Inflammatory macrophage (primary cell): ENCODE measurements at regions not wholly inside any gene's neighbourhood (a gene's known extent, or its start where the extent isn't known, plus 50 kb on each side); places are given as distances from the start of the nearest gene placed in this dataset.
"Not testable (repeated sequence)": the region's sequence is repeated elsewhere in the genome, so short reads cannot be mapped to it uniquely, and the experiment has no call there.

Source experiments
- DNase-seq, 2 donors: peaks; one replicate each; pipeline ENCODE4 v3.0.0-alpha.2; 2020 to 2022

- peak; percentile 24 to 72 for DNase-seq
Measured at GRCh38 chr6:56742122-56742791, 99.6 kb upstream of the DST start.

- no peak for DNase-seq
Measured at GRCh38 chr6:56741472-56741871, 98.8 kb upstream of the DST start.

- no peak for DNase-seq
Measured at GRCh38 chr6:56739836-56740815, 97.4 kb upstream of the DST start.

- DNase-seq = no peak
Measured at GRCh38 chr6:56736804-56737203, 94.1 kb upstream of the DST start.

- peak; percentile 41 to 68 for DNase-seq
Measured at GRCh38 chr6:56734335-56734734, 91.6 kb upstream of the DST start.

- DNase-seq = no peak
Measured at GRCh38 chr6:56733211-56733697, 90.6 kb upstream of the DST start.

- DNase-seq = no peak
Measured at GRCh38 chr6:56732517-56732916, 89.8 kb upstream of the DST start.

GRCh38 chr6:56730663-56731529, 88.2 kb upstream of the DST start:
- DNase-seq = no peak

- no peak for DNase-seq
Measured at GRCh38 chr6:56729719-56730118, 87.0 kb upstream of the DST start.

GRCh38 chr6:56729166-56729565, 86.5 kb upstream of the DST start:
- DNase-seq = not testable (repeated sequence)

- DNase-seq = no peak
Measured at GRCh38 chr6:56727097-56727850, 84.6 kb upstream of the DST start.

GRCh38 chr6:56725254-56725653, 82.6 kb upstream of the DST start:
- DNase-seq = no peak

- DNase-seq = no peak
Measured at GRCh38 chr6:56724455-56724854, 81.8 kb upstream of the DST start.

- DNase-seq = no peak
Measured at GRCh38 chr6:56720882-56721281, 78.2 kb upstream of the DST start.

GRCh38 chr6:56720202-56720601, 77.5 kb upstream of the DST start:
- DNase-seq = not testable (repeated sequence)

GRCh38 chr6:56719315-56720058, 76.8 kb upstream of the DST start:
- peak; percentile 29 to 38 for DNase-seq

GRCh38 chr6:56718236-56718635, 75.5 kb upstream of the DST start:
- no peak for DNase-seq

- DNase-seq = no peak
Measured at GRCh38 chr6:56716229-56716628, 73.5 kb upstream of the DST start.

- DNase-seq = no peak
Measured at GRCh38 chr6:56715741-56716140, 73.1 kb upstream of the DST start.

GRCh38 chr6:56714982-56715456, 72.3 kb upstream of the DST start:
- peak in 1 of 2 donors; percentile 6 for DNase-seq

GRCh38 chr6:56714273-56714672, 71.6 kb upstream of the DST start:
- no peak for DNase-seq
